ENCODE measurements at regions not wholly inside any gene's neighbourhood (a gene's known extent, or its start where the extent isn't known, plus 50 kb on each side); places are given as distances from the start of the nearest gene placed in this dataset.

- no peaks in the 10 kb centered on the region for H3K9me3 ChIP-seq (ENCODE audit: low read depth, low read length, poor library complexity, severe bottlenecking)
- no peak for DNase-seq (ENCODE audit: low spot score)
- H3K27me3 ChIP-seq (replicated peaks; ENCODE audit: insufficient read depth, low read depth, low read length, poor library complexity) = no peaks in the 10 kb centered on the region
- BruUV-seq (replicated peaks) = no TSS peak
- POLR2A ChIA-PET (ENCODE audit: low non-redundant PET) = no interaction called here
- H3K4me3 ChIP-seq (ENCODE audit: low read depth, low read length, poor library complexity, severe bottlenecking) = no peak overlapping the region
- TF ChIP-seq EZH2 (IDR thresholded peaks at IDR 0.05; ENCODE audit: borderline replicate concordance, low read depth, low read length, poor library complexity, severe bottlenecking) (no peak), CTCF (conservative IDR thresholded peaks at IDR 0.05; ENCODE audit: low read depth, low read length) (no peak)
- CTCF ChIA-PET = no interaction called here
- no peaks in the 10 kb centered on the region for H3K36me3 ChIP-seq (ENCODE audit: insufficient read depth, low read length, poor library complexity, severe bottlenecking)
- H3K27ac ChIP-seq (ENCODE audit: low read depth, low read length, poor library complexity, severe bottlenecking) = no peak overlapping the region
- intact Hi-C loops (cut with micrococcal nuclease; ENCODE audit: unreplicated experiment) = loop anchor here (1.0 kb wide), 1 partner anchor 43 kb away; no protein-coding TSS in a partner anchor
- peaks cover 4% of the 10 kb centered on the region for H3K4me1 ChIP-seq (ENCODE audit: insufficient read depth, low read length, poor library complexity, severe bottlenecking)
These were observed 105.3 kb downstream of the LSM3 start for GRCh38 chr3:14283813-14284438.

- DNase-seq (ENCODE audit: low spot score) = no peak
- TF ChIP-seq CTCF (conservative IDR thresholded peaks at IDR 0.05; ENCODE audit: low read depth, low read length) (no peak), EZH2 (IDR thresholded peaks at IDR 0.05; ENCODE audit: borderline replicate concordance, low read depth, low read length, poor library complexity, severe bottlenecking) (no peak)
- no TSS peak for BruUV-seq (replicated peaks)
- Histone ChIP-seq H3K4me1 (ENCODE audit: insufficient read depth, low read length, poor library complexity, severe bottlenecking) (no peaks in the 10 kb centered on the region), H3K27ac (ENCODE audit: low read depth, low read length, poor library complexity, severe bottlenecking) (no peak overlapping the region), H3K36me3 (ENCODE audit: insufficient read depth, low read length, poor library complexity, severe bottlenecking) (no peaks in the 10 kb centered on the region), H3K27me3 (replicated peaks; ENCODE audit: insufficient read depth, low read depth, low read length, poor library complexity) (no peaks in the 10 kb centered on the region), H3K9me3 (ENCODE audit: low read depth, low read length, poor library complexity, severe bottlenecking) (no peaks in the 10 kb centered on the region), H3K4me3 (ENCODE audit: low read depth, low read length, poor library complexity, severe bottlenecking) (no peak overlapping the region)
- intact Hi-C loops (cut with micrococcal nuclease; ENCODE audit: unreplicated experiment) = loop anchor here (1.0 kb wide), 1 partner anchor 42 kb away; no protein-coding TSS in a partner anchor
- CTCF ChIA-PET = no interaction called here
- POLR2A ChIA-PET (ENCODE audit: low non-redundant PET) = interaction anchor here (0.6 kb wide), 1 partner anchor 99 kb away, joined by 4 read pairs; no protein-coding TSS in a partner anchor
These were observed 106.3 kb downstream of the LSM3 start for GRCh38 chr3:14284694-14285547.

- intact Hi-C loops (cut with micrococcal nuclease; ENCODE audit: unreplicated experiment) = no loop called here
- CTCF ChIA-PET = no interaction called here
- Histone ChIP-seq H3K4me1 (ENCODE audit: insufficient read depth, low read length, poor library complexity, severe bottlenecking) (no peaks in the 10 kb centered on the region), H3K9me3 (ENCODE audit: low read depth, low read length, poor library complexity, severe bottlenecking) (no peaks in the 10 kb centered on the region), H3K27me3 (replicated peaks; ENCODE audit: insufficient read depth, low read depth, low read length, poor library complexity) (no peaks in the 10 kb centered on the region), H3K27ac (ENCODE audit: low read depth, low read length, poor library complexity, severe bottlenecking) (no peak overlapping the region), H3K4me3 (ENCODE audit: low read depth, low read length, poor library complexity, severe bottlenecking) (no peak overlapping the region), H3K36me3 (ENCODE audit: insufficient read depth, low read length, poor library complexity, severe bottlenecking) (no peaks in the 10 kb centered on the region)
- TF ChIP-seq CTCF (conservative IDR thresholded peaks at IDR 0.05; ENCODE audit: low read depth, low read length) (no peak), EZH2 (IDR thresholded peaks at IDR 0.05; ENCODE audit: borderline replicate concordance, low read depth, low read length, poor library complexity, severe bottlenecking) (no peak)
- no peak for DNase-seq (ENCODE audit: low spot score)
- POLR2A ChIA-PET (ENCODE audit: low non-redundant PET) = interaction anchor here (0.6 kb wide), 1 partner anchor 98 kb away, joined by 4 read pairs; no protein-coding TSS in a partner anchor
- BruUV-seq (replicated peaks) = no TSS peak
These were observed 106.9 kb downstream of the LSM3 start for GRCh38 chr3:14285548-14285925.

All from A673 (cell line).